HG03442 (cell line): ENCODE measurements at regions not wholly inside any gene's neighbourhood (a gene's known extent, or its start where the extent isn't known, plus 50 kb on each side); places are given as distances from the start of the nearest gene placed in this dataset.
A peak's percentile ranks its signal among the peaks of the same experiment; 100 is the strongest.
"Not testable (repeated sequence)": the region's sequence is repeated elsewhere in the genome, so short reads cannot be mapped to it uniquely, and the experiment has no call there.

Experiments
- ATAC-seq: cut with Tn5 transposase; IDR thresholded peaks from one replicate; pipeline ENCODE4 v1.9.1; 2021; ENCODE audit warnings: mild to moderate bottlenecking, moderate library complexity; ENCODE audit not compliant: unreplicated experiment

DNA sequence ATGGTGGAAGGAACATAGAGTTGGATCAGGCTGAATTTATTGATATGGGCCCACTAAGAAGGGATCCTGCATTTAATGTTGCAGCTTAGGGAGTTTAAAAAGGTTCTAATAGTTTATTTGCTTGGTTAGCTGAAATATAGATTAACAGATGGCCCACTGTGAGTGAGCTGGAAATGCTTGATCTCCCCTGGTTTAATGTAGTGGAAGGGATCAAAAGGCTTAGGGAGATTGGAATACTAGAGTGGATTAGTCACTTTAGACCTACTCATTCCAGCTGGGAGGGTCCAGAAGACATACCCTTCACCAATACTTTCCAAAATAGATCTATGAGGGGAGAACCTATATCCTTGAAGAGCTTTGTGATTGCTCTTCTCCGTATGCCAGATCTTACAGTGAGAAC lies 130.1 kb upstream of the ZC3H12C start:
- ATAC-seq, result no peak

DNA sequence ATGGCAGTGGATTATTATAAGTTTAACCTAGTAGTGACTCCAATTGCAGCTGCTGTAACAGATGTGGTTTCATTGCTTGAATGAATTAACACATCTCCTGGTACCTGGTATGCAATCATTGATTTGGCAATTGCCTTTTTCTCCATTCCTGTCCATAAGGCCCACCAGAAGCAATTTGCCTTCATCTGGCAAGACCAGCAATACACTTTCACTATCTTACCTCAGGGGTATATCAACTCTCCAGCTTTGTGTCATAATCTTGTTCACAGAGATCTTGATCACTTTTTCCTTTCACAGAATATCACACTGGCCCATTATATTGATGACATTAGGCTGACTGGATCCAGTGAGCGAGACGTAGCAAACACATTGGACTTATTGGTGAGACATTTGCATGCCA lies 128.7 kb upstream of the ZC3H12C start:
- ATAC-seq, result no peak

DNA sequence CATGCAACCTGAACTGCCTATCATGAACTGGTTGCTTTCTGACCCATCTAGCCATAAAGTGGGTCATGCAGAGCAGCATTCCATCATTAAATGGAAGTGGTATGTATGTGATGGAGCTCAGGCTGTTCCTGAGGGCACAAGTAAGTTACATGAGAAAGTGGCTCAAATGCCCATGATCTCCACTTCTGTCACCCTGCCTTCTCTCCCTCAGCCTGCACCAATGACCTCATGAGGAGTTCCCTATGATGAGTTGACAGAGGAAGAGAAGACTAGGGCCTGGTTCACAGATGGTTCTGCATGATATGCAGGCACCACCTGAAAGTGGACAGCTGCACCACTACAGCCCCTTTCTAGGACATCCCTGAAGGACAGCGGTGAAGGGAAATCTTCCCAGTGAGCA lies 127.7 kb upstream of the ZC3H12C start:
- not testable (repeated sequence) for ATAC-seq

DNA sequence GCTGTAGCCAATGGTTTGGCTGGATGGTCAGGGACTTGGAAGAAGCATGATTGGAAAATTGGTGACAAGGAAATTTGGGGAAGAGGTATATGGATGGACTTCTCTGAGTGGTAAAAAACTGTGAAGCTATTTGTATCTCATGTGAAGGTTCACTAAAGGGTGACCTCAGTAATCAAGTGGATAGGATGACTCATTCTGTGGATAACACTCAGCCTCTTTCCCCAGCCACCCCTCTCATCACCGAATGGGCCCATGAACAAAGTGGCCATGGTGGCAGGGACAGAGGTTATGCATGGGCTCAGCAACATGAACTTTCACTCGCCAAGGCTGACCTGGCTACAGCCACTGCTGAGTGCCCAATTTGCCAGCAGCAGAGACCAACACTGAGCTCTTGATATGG lies 127.3 kb upstream of the ZC3H12C start:
- not testable (repeated sequence) for ATAC-seq

DNA sequence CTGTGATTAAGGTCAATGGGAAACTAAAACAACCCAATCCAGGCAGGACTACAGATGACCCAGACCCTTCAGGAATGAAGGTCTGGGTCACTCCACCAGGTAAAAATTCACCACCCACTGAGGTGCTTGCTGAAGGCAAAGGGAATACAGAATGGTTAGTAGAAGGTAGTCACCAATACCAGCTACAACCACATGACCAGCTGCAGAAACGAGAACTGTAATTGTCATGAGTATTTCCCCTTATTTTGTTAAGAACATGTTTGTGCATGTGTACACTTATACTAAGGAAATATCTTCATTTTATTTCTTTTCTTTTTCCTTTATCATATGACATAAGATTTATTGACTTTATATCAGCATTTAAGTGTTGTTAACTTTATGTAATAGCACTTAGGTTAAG lies 126.1 kb upstream of the ZC3H12C start:
- not testable (repeated sequence) for ATAC-seq

DNA sequence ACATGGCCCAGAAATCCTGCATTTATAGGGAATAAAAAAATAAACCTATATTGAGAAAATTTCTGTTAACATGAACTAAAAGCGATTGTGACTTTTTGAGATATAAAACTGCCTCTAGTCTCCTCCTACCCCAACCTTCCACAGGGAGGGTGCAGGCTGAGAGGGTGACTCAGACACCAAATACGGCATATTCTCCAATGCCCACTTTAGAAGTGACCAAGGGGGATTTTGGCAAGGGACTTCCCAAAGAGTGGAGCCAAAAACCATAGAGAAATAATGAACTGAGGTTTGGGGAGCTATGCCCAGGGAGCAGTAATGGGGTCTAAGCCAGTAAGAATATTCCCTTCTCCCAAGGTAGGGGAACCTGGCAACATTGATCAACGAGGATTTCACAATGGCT lies 124.9 kb upstream of the ZC3H12C start:
- ATAC-seq, result no peak

DNA sequence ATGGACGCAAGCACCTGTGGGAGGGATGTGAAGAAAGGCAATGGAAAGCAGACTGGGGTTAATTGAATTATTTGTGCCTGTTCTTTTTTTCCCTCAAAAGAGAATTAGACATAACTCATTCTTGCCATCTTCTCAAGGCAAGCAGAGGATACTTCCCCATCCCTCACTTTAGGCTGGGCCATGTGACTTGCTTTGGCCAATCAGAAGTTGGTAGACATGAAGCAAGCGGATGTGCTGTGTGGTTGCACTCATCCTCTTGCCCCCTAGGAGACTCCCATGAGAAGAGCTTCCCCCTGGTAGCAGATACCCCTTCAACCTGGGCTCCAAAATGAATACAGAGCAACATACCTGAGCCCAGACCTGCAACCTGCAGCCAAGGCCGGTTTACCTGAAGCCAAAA lies 124.4 kb upstream of the ZC3H12C start:
- no peak for ATAC-seq

DNA sequence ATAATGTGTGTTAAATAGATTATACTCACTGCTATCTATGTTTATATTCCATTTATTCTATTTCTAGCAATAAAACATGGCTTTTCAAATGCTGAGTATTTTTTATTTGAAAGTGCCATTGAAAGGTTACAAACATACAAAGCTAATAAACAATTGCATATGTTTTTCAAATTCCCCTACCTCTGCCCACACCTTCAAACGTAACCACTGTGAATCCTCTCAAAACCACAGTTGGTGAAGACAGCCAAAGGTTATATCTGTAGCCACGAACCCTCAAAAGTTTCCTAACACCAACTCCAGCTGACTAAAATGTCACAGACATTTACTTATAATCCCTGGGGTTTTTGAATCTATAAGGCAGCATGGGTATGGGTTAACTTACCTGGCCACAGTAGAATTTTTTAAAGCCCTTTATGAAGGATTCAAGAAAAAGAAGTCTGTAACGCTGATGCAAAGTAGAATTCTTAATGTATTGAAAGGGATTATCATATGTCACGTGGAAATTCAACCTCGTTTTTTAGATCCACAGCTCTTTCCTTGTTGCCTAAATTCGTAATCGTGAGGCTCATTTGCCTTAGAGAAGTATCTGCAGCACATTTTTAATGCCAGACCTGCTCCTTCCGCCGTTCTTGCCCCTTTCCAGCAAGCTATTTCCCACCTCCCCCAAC lies 122.5 kb upstream of the ZC3H12C start:
- ATAC-seq, result peak; percentile 60

DNA sequence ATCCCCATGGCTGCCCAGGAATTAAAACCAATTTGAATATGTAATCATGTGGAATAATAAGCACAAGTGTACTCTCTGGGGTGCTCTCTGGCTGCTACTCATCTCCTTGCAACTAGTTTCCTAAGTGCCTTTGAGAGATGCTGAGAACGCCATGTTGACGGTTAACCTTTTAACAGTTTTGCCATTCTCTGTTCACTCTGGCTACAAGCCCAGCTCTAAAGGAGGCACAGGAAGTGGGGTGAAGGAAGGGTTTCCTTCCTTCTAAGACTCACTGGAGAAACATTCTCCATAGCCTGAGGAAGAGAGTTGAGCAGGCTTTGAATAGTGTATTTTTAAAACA lies 122.0 kb upstream of the ZC3H12C start:
- peak; percentile 1 for ATAC-seq

DNA sequence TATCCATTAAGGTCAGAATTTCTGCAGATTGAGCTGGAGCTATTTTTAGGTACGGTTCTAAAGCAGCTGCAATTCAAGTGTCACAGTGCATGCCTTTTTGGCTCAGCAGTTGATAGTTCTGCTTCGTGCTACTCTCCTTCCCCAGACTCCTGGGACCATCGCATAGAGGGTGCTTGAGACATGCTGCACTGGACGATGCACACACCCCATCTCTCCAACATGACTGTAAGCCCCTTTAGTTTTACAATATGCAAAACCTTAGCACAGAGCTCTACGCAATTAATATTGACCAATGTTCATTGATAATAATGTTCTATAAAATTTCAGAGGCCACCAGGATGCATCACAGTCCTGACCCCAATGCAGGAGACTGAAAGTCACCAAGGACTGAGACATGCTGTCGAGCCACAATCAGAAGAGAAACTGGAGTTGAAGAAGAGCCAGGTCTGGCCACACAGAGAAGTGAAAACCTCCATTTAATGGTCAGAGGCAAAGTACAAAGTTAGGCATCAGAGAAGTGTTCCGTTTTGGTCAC lies 120.9 kb upstream of the ZC3H12C start:
- ATAC-seq, result peak; percentile 62

DNA sequence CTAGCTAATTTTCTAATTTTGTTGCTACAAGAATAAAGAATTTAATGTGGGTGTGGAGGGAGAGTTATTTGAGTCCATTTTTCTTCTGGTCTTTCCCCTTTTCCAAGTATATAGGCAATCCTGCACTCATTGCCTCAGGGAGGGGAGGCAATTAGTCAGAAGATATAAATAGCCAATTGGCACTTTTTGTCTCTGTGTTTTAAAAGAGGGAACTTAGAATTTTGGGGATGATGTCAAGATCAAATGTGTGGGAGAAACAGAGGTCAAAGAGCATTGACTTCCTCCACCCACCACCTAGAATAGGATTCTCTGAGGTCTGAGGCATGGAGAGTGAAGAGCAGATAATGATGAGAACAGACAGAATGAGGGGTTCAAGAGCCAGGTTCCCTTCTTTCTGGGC lies 120.3 kb upstream of the ZC3H12C start:
- no peak for ATAC-seq

DNA sequence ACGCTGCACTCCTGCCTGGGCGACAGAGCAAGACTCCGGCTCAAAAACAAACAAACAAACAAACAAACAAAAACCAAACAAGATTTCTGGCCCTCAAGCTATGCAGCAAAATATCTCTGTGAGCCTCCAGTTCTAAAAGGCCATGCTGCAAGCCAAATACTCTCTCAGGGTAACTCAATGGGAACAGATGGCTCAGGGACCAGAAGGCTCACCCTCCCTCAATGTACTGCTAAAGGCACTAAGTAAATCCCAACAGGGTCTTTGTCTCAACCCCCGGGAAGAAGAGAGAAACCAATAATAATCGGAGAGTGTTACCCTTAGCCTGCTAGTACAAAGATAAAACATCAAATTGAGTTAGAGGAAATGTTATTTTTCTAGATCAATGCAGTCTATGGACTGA lies 119.7 kb upstream of the ZC3H12C start:
- no peak for ATAC-seq

DNA sequence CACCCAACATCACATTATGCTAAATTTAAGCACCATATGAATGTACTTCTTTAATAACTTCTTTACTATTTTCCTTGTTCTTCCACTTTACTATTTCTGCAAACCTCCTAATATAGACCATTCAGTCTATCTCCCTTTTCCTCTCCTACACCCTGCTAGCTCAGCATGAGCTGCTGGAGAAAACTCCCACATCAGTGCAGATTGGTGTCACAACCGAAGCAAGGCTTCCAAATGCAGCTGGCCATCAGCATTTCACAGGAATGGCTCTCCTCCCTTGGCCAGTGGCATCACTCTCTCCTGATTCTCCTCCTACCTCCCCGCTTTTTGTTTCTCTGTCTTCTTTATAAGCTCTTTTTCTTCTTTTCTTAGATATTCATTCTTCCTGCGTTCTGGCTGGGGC lies 118.7 kb upstream of the ZC3H12C start:
- no peak for ATAC-seq

DNA sequence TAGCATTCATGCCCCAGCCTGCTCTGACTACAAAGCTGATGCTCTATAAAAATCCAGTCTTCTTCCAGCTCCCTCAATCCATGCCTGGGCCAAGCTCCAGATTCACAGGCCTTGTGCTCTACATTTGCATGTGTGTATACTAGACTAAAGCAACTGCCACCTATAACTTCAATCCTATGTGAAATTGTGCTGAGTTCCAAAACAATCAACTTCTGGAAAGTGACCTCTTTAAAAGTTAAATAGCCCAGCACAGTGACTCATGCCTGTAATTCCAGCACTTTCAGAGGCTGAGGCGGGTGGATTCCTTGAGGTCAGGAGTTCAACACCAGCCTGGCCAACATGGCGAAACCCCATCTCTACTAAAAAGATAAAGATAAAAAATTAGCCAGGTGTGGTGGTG lies 114.3 kb upstream of the ZC3H12C start:
- ATAC-seq, result no peak

DNA sequence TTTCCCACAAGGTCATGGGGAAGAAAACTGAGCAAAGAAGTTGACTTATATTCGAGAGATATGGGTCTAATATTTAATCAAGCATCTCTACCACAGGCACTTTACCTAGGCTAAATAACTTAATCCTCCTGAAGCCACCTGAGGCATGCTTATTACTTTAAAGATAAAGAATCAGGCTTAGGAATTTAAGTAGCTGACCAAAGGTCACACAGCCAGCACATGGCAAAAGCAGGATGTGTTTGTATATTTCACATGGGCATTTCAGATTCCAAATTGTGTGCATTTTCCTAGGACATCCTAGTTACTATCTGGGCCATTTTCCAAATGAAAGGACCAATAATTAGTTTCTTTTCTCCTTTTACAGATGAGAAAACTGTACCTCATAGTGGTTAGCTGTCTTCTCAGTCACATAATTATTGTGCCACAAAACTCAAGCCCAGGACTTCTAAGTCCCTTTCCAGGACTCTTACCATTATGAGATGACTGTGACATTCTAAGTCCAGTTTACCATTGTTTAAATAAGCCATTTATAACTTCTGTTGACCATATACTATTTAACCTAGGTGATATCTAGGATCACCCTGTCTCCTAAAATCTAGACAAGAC lies 112.1 kb upstream of the ZC3H12C start:
- ATAC-seq, result no peak

DNA sequence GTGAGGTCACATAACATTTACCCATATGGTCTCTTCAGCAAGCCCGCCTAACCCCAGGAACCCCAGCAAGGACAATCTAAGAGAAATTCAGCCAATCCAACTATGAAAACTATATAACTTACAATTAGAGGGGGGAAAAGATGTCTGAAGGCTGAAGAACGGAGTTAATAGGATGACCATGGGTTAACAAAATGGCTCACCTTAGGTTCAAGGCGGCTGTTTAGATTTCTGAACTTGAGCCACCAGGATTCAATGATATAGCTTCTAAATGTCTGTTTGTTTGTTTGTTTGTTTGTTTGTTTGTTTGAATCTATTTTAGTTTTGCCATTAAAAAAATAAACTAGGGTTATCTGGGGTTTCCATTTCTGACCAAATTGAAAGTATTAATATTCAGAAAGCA lies 109.8 kb upstream of the ZC3H12C start:
- ATAC-seq, result no peak

DNA sequence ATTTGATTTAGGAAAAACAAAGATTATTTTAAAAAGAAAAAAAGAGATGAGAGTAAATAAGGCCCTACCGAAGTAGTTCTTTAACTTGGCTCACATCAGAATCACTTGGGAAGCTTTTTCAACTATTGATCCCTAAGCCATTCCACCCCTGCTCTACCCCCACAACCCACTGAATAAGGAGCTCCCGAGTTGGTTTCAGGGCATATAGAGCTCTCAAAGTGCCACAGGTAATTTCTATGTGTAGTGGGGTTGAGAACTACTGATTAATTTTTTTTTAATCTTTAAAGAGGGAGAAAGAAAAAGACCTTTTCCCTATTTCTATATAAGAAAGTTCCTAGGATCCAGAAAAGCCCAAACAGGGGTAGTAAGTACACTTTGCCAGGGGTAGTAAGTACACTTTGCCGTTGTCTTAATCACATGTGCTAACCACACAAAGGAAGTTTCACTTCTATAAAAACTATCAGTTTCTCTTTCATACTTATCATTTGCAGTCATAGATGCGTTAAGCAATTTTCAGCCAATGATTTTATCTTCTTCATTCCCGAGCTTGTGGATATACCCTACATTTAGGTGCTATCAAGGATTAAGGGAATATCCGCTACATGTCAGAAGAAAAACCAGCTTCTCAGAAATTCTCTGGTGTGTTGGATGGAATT lies 108.4 kb upstream of the ZC3H12C start:
- ATAC-seq, result peak; percentile 96

DNA sequence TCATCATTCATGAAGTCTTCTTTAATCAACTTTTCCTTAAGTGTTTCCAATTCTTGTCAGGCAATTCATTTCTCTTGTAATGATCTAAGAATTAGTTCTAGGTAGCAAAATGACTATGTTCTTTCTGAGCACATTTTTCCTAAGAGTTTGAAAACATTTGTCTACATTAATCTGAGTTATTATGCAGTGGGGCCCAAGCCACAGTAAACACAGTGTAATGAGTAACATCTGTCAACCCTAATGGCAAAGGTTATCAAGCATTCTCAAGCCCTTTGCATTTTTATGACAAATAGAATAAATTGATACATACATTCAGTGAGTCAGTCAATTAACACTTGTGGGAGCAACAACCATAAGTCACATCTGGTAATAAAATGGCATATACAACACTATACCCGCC lies 106.7 kb upstream of the ZC3H12C start:
- no peak for ATAC-seq

DNA sequence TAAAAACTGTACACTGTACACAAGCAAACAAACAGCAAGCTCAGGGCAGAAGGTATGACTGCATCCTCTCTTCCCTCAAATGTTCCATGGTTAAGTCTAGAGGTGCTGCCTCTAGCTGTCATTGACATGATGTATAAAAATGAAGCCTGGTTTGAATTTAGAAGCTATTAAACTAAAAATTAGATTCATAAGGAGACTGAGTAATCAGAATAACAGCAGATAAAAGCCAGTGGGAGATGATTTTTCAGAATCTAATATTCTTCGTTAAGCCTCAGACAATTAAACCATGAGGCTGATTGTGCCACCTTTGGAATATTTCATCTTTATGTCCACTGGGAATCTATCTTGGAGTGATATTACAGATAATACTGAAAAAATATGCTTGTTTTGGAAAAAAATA lies 101.4 kb upstream of the ZC3H12C start:
- no peak for ATAC-seq

DNA sequence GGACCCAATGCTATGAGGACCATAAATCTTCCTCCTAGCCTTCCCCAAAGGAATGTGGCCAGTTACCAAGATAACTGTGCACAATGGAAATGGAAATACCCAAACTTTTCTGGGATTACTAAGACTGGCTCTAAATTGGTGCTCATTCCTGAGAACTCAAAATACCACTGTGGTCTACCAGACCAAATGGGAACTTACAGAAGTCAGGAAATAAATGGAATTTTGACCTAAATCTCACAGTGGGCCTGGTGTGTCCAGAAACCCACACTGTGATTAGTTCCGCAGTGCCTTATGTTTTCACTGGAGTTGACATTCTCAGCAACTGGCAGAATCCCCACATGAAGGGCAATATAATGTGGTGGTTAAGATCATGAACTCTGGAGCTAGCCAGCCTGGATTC lies 99.4 kb upstream of the ZC3H12C start:
- no peak for ATAC-seq

DNA sequence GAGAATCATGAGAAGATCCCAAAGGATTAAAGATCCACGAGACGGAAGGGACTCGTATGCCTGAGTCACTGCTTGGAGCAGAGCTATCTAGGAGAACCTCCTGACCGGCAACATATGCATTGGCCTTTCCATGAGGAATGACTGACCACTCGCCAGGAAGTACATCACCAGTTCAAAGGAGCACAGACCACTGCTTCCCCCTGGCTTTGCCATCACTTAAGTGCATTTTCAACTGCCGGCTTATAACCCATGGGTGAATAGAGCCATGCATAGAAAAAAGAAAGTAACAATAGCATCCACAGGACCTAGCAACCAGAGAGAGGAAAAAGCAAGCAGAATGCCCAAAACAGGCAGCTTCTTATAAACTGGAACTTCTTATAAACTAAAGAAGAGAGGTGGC lies 98.3 kb upstream of the ZC3H12C start:
- ATAC-seq, result no peak

DNA sequence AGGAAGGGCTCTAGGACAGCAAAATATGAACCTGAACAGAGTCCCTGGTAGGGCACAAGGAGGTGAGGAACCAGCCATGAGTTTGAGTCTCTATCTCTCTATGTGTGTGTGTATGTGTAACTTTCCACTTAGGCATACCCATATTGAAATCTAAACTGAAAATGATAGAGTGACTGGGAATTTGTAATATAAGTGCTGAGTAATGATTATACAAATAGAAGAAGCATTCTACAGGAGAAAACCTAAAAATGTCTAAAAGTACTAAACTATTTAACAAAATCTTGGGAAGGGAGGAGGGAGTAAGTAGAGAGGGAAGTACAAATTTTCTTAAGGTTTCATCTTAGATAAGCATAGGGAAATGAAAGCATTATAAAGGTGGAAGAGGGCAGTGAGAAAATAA lies 97.1 kb upstream of the ZC3H12C start:
- no peak for ATAC-seq
